SK-N-SH (cell line): ENCODE measurements at regions not wholly inside any gene's neighbourhood (a gene's known extent, or its start where the extent isn't known, plus 50 kb on each side); places are given as distances from the start of the nearest gene placed in this dataset.

ENCODE experiments used
- CTCF ChIA-PET: fragments of 300-600, 350-600 bp; formaldehyde crosslinking; extraction: SDS; loops from one replicate; lab custom pipeline; 2021; lab: Yijun Ruan, JAX
- POLR2A ChIA-PET: fragments of 350-600 bp; sonication (Branson Sonifier 250); formaldehyde crosslinking; extraction: SDS; loops from one replicate; lab custom pipeline; 2020; ENCODE audit warnings: antibody characterized with exemption, inconsistent platforms; lab: Yijun Ruan, JAX
- DNase-seq: peaks from one replicate; pipeline ENCODE4 v3.0.0; 2012
- H2AFZ ChIP-seq: fragments of 200-600 bp; sonication (generic); 2 replicates; pipeline ENCODE4 v1.8.1; 2016; ENCODE audit warnings: antibody characterized with exemption, mild to moderate bottlenecking, low read depth
- H3F3A ChIP-seq: fragments of 200-600 bp; sonication (generic); replicated peaks from 2 replicates; pipeline ENCODE3; 2016; ENCODE audit warnings: antibody characterized with exemption, mild to moderate bottlenecking; ENCODE audit not compliant: insufficient read depth
- H3K27ac ChIP-seq, 2 experiments: fragments of 200-500 bp in 1 of 2; fragments of 200-600 bp in 1 of 2; sonication (Bioruptor generic) in 1 of 2; sonication (generic), shearing (Covaris generic) in 1 of 2; 2 replicates each; pipeline versions ENCODE4 v1.5.1 to v1.6.1; 2014 to 2016; ENCODE audit warnings: low read depth in 2 of 2, inconsistent platforms in 1 of 2, low read length in 1 of 2, mild to moderate bottlenecking in 1 of 2, mixed read lengths in 1 of 2
- H3K27me3 ChIP-seq: fragments of 200-600 bp; sonication (generic), shearing (Covaris generic); 2 replicates; pipeline ENCODE4 v1.6.1; 2016; ENCODE audit warnings: mixed run types; ENCODE audit not compliant: insufficient read depth
- H3K36me3 ChIP-seq, 2 experiments: fragments of 200-500 bp in 1 of 2; fragments of 200-600 bp in 1 of 2; sonication (Bioruptor generic) in 1 of 2; sonication (generic) in 1 of 2; replicated peaks in 1 of 2; 2 replicates each; pipeline versions ENCODE3 to v1.5.1; 2014 to 2016; ENCODE audit warnings: low read length in 1 of 2, mild to moderate bottlenecking in 1 of 2; ENCODE audit not compliant: insufficient read depth in 2 of 2, control insufficient read depth in 1 of 2
- H3K4me1 ChIP-seq, 2 experiments: fragments of 200-500 bp in 1 of 2; fragments of 200-600 bp in 1 of 2; sonication (Bioruptor generic) in 1 of 2; sonication (generic), shearing (Covaris generic) in 1 of 2; 2 replicates each; pipeline versions ENCODE4 v1.5.1 to v1.6.1; 2014 to 2016; ENCODE audit warnings: low read depth in 1 of 2, low read length in 1 of 2, mixed run types in 1 of 2; ENCODE audit not compliant: insufficient read depth in 2 of 2, control insufficient read depth in 1 of 2
- H3K4me2 ChIP-seq: fragments of 200-600 bp; sonication (generic), shearing (Covaris generic); 2 replicates; pipeline ENCODE4 v1.6.1; 2017; ENCODE audit warnings: mixed run types
- H3K4me3 ChIP-seq, 2 experiments: fragments of 200-500 bp in 1 of 2; fragments of 200-600 bp in 1 of 2; sonication (Bioruptor generic) in 1 of 2; sonication (generic), shearing (Covaris generic) in 1 of 2; 2 replicates each; pipeline versions ENCODE4 v1.5.1 to v1.8.1; 2014 to 2016; ENCODE audit warnings: low read depth in 2 of 2, inconsistent platforms in 1 of 2, low read length in 1 of 2, mild to moderate bottlenecking in 1 of 2, mixed read lengths in 1 of 2, moderate library complexity in 1 of 2
- H3K79me2 ChIP-seq: fragments of 200-600 bp; sonication (generic); 2 replicates; pipeline ENCODE4 v1.8.1; 2017; ENCODE audit warnings: mild to moderate bottlenecking; ENCODE audit not compliant: insufficient read depth
- H3K9ac ChIP-seq: fragments of 200-600 bp; sonication (generic); 2 replicates; pipeline ENCODE4 v1.6.1; 2017; ENCODE audit warnings: mixed run types
- H3K9me2 ChIP-seq: fragments of 200-600 bp; sonication (generic); 2 replicates; pipeline ENCODE4 v1.6.1; 2017; ENCODE audit warnings: mixed run types
- H3K9me3 ChIP-seq: fragments of 200-600 bp; sonication (generic); 2 replicates; pipeline ENCODE4 v1.6.1; 2017; ENCODE audit warnings: mixed run types, mild to moderate bottlenecking, moderate library complexity
- H4K20me1 ChIP-seq: fragments of 200-600 bp; sonication (generic); 2 replicates; pipeline ENCODE4 v1.6.1; 2017; ENCODE audit warnings: mild to moderate bottlenecking, mixed run types; ENCODE audit not compliant: insufficient read depth
- CHD2 ChIP-seq: fragments of 150-350 bp; IDR thresholded peaks from 2 replicates; pipeline ENCODE4 v1.6.1; 2018; ENCODE audit warnings: low read length; ENCODE audit not compliant: partially characterized antibody
- CTCF ChIP-seq: fragments of 200-600 bp; sonication (generic); IDR thresholded peaks from 2 replicates; pipeline ENCODE4 v1.6.1; 2017; ENCODE audit warnings: antibody characterized with exemption, mild to moderate bottlenecking, moderate library complexity
- ELF1 ChIP-seq: IDR thresholded peaks from 2 replicates; pipeline ENCODE4 v1.4.0; 2012
- EP300 ChIP-seq, 2 experiments: IDR thresholded peaks; 2 replicates each; pipeline versions ENCODE4 v1.4.0 to v1.6.1; 2012; ENCODE audit warnings: borderline replicate concordance in 1 of 2, low read depth in 1 of 2, low read length in 1 of 2
- EZH2phosphoT487 ChIP-seq: fragments of 200-600 bp; sonication (generic); IDR thresholded peaks from 2 replicates; pipeline ENCODE4 v1.6.1; 2017; ENCODE audit warnings: low read depth, mixed run types, mild to moderate bottlenecking, antibody characterized with exemption, moderate library complexity, borderline replicate concordance
- FOSL2 ChIP-seq: IDR thresholded peaks from 2 replicates; pipeline ENCODE4 v1.4.0; 2012; ENCODE audit warnings: low read depth, mild to moderate bottlenecking, moderate library complexity, borderline replicate concordance
- FOXJ3 ChIP-seq: sonication (generic); formaldehyde crosslinking; IDR thresholded peaks from 2 replicates; pipeline ENCODE4 v1.5.1; 2020; ENCODE audit warnings: mild to moderate bottlenecking, missing genetic modification reagents
- FOXM1 ChIP-seq: IDR thresholded peaks from 2 replicates; pipeline ENCODE4 v1.4.0; 2012; ENCODE audit warnings: low read depth, mild to moderate bottlenecking
- GABPA ChIP-seq: IDR thresholded peaks from 2 replicates; pipeline ENCODE4 v1.4.0; 2012; ENCODE audit warnings: low read depth, mild to moderate bottlenecking
- GATA2 ChIP-seq: sonication (generic); formaldehyde crosslinking; IDR thresholded peaks from 2 replicates; pipeline ENCODE4 v1.5.0; 2020; ENCODE audit warnings: mild to moderate bottlenecking, missing genetic modification reagents
- JUND ChIP-seq: IDR thresholded peaks from 2 replicates; pipeline ENCODE4 v1.4.0; 2012
- MXI1 ChIP-seq: IDR thresholded peaks from 2 replicates; pipeline ENCODE4 v1.6.1; 2012; ENCODE audit warnings: mild to moderate bottlenecking, low read depth, low read length, improper control_type of control experiment
- NFIC ChIP-seq: IDR thresholded peaks from 2 replicates; pipeline ENCODE4 v1.4.0; 2012; ENCODE audit warnings: borderline replicate concordance
- PBX3 ChIP-seq: IDR thresholded peaks from 2 replicates; pipeline ENCODE4; 2012
- RAD21 ChIP-seq: IDR thresholded peaks from 2 replicates; pipeline ENCODE4 v1.6.1; 2012; ENCODE audit warnings: mild to moderate bottlenecking, low read length
- RCOR1 ChIP-seq: fragments of 150-350 bp; IDR thresholded peaks from 2 replicates; pipeline ENCODE4 v1.6.1; 2017; ENCODE audit warnings: antibody characterized with exemption, low read length
- YY1 ChIP-seq: IDR thresholded peaks from 2 replicates; pipeline ENCODE4 v1.4.0; 2012; ENCODE audit warnings: low read depth, mild to moderate bottlenecking
- WGBS: methylation state at CpG from one replicate; pipeline ENCODE4 v1.1.6; 2017; ENCODE audit warnings: low lambda C conversion rate; 5-methylcytosine and 5-hydroxymethylcytosine counted together

GRCh38 chr9:107603281-107603680, 113.7 kb upstream of the KLF4 start:
- no peak overlapping the region for H3K9ac ChIP-seq
- H3K4me2 ChIP-seq, result no peak overlapping the region
- H3K9me3 ChIP-seq, result no peaks in the 10 kb centered on the region
- 29% methylated on average over 4 of the region's 4 CpGs for WGBS
- H4K20me1 ChIP-seq, result no peaks in the 10 kb centered on the region
- H3K4me3 ChIP-seq, result no peak overlapping the region
- H3K4me1 ChIP-seq, result no peaks in the 10 kb centered on the region
- DNase-seq, result no peak
- no peaks in the 10 kb centered on the region for H3K79me2 ChIP-seq
- no peaks in the 10 kb centered on the region for H3F3A ChIP-seq
- no peak overlapping the region for H3K27ac ChIP-seq
- no peak for TF ChIP-seq EZH2phosphoT487
- no peak for TF ChIP-seq RAD21
- TF ChIP-seq ELF1, result no peak
- TF ChIP-seq FOXM1, result no peak
- no peak for TF ChIP-seq GATA2
- no peak for TF ChIP-seq CTCF
- TF ChIP-seq JUND, result no peak
- no peak for TF ChIP-seq GABPA
- no peak for TF ChIP-seq RCOR1
- TF ChIP-seq CHD2, result no peak
- TF ChIP-seq NFIC, result no peak
- TF ChIP-seq YY1, result no peak
- TF ChIP-seq MXI1, result no peak
- ChIA-PET POLR2A (no interaction called here), CTCF (no interaction called here)
- H2AFZ ChIP-seq, result no peak overlapping the region
- H3K9me2 ChIP-seq, result no peaks in the 10 kb centered on the region
- peaks cover 19% of the 10 kb centered on the region; the same call in 1 of the 2 replicates for H3K27me3 ChIP-seq
- H3K36me3 ChIP-seq, result no peaks in the 10 kb centered on the region

- ChIA-PET CTCF (no interaction called here), POLR2A (no interaction called here)
- DNase-seq, result no peak
Measured at GRCh38 chr9:107600060-107600573, 110.5 kb upstream of the KLF4 start.

More at GRCh38 chr9:107600060-107600573, 110.5 kb upstream of the KLF4 start:
- Histone ChIP-seq H3F3A (no peaks in the 10 kb centered on the region), H3K4me3 (no peak overlapping the region), H3K27ac (no peak overlapping the region), H3K27me3 (peaks cover 21% of the 10 kb centered on the region; the same call in 1 of the 2 replicates), H4K20me1 (no peaks in the 10 kb centered on the region), H3K9ac (no peak overlapping the region), H3K36me3 (no peaks in the 10 kb centered on the region), H3K4me1 (no peaks in the 10 kb centered on the region), H2AFZ (no peak overlapping the region), H3K9me2 (no peaks in the 10 kb centered on the region), H3K79me2 (no peaks in the 10 kb centered on the region), H3K9me3 (no peaks in the 10 kb centered on the region), H3K4me2 (no peak overlapping the region)
- 36% methylated on average over 3 of the region's 3 CpGs for WGBS
- TF ChIP-seq PBX3, result no peak
- TF ChIP-seq FOXJ3 (CRISPR knock-in tag), result no peak
- TF ChIP-seq RCOR1, result no peak
- no peak for TF ChIP-seq EP300 (IDR thresholded peaks at IDR 0.05; ENCODE audit: borderline replicate concordance in 1 of 2, low read depth in 1 of 2, low read length in 1 of 2)
- TF ChIP-seq FOSL2, result no peak
